Fibroblast of pulmonary artery (primary cell): ENCODE measurements at regions not wholly inside any gene's neighbourhood (a gene's known extent, or its start where the extent isn't known, plus 50 kb on each side); places are given as distances from the start of the nearest gene placed in this dataset.

Experiments used
- DNase-seq: peaks from one replicate; pipeline ENCODE4 v3.0.0-alpha.2; 2010; ENCODE audit warnings: low read depth
- H3K4me3 ChIP-seq: replicated peaks from 2 replicates; pipeline ENCODE4 v1.5.1; 2011; ENCODE audit warnings: low read depth, mild to moderate bottlenecking, control low read depth, low read length, moderate library complexity
- CTCF ChIP-seq: IDR thresholded peaks from 2 replicates; pipeline ENCODE4 v1.5.1; 2011; ENCODE audit warnings: mild to moderate bottlenecking, control low read depth, low read length, inconsistent platforms; ENCODE audit errors: missing control alignments

- DNase-seq, result no peak
- no peak overlapping the region for H3K4me3 ChIP-seq
- TF ChIP-seq CTCF, result no peak
These were observed 108.9 kb downstream of the SAMD9 start for GRCh38 chr7:93008833-93009232.

DNA sequence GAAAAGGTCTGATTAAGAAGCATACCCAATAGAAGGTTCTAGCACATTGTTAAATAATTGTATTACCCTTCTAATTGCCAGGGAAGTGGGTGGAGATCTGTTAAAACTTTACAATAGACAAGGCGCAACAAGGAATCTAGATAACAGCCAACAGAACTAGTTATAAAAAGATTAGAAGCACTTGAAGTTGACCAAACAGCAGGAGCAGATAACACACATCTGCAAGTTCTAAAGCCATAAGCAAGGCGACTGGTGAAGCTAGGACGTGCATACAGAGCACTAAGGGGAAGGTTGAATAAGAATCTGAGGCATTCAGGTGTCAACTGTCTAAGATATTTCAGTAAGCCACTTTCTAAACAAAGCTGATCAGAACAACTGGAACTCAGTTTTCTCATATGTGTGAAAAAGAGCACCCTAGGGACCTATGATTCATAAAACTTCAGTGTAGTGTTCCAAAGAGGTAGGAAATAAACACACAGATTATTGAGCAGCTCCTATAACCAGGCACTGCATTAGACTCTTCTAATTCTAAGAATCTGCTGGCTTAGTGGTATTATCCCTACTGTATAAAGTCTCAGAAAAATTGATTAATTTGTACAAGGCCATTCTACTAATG is 111.2 kb downstream of the SAMD9 start:
- TF ChIP-seq CTCF, result no peak
- DNase-seq, result no peak
- no peak overlapping the region for H3K4me3 ChIP-seq

DNA sequence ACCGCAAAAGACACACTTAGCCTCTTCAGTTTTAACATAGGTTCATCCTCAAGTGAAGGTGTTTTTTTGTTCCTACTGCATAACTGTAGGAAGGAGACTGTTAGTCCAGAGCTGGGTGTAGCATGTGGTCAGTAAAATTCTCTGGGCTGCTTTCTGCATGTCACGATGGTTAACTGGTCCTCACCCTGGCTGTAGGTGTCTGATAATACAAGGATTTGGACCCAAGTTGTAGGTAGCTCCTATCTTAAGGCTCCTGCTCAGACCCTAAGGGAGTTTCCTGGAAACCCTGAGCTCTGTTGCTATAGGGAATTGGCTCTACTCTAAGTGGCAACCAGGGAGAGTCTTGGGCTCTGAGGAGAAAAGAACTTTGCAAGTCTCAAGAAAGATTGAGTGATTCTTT is 112.9 kb downstream of the SAMD9 start:
- no peak for TF ChIP-seq CTCF
- no peak overlapping the region for H3K4me3 ChIP-seq
- DNase-seq, result no peak

GRCh38 chr7:92997719-92998118 is 120.1 kb downstream of the SAMD9 start:
- DNase-seq, result no peak
- no peak for TF ChIP-seq CTCF
- no peak overlapping the region for H3K4me3 ChIP-seq

DNA sequence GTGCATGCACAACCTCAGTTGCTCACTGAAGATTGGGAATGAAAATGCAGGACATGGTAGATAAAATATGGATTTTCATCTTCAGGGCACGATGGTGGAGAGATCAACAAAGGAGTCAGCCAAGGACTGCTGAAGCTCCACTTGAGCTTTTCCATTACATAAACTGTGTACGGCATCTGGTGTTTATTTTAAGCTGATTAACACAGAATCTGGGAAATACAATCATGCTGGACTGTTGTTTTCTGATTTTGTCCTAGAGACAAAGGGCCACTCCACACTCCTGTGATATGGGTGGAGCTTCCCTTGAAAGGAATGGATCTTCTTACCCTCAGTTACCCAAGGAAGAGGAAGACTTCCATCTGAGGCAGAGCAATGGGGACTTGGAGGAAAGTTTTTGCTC is 120.6 kb downstream of the SAMD9 start:
- no peak overlapping the region for H3K4me3 ChIP-seq
- no peak for DNase-seq
- no peak for TF ChIP-seq CTCF

GRCh38 chr7:92994901-92995300 is 122.9 kb downstream of the SAMD9 start:
- DNase-seq, result no peak
- TF ChIP-seq CTCF, result no peak
- H3K4me3 ChIP-seq, result no peak overlapping the region

- DNase-seq, result no peak
- H3K4me3 ChIP-seq, result no peak overlapping the region
- TF ChIP-seq CTCF, result no peak
These were observed 124.8 kb downstream of the SAMD9 start for GRCh38 chr7:92992932-92993331.
